Calu3 (cell line): ENCODE measurements at regions not wholly inside any gene's neighbourhood (a gene's known extent, or its start where the extent isn't known, plus 50 kb on each side); places are given as distances from the start of the nearest gene placed in this dataset.

ENCODE experiments used
- BruUV-seq: library from RNA; stranded (reverse); fragments of 400-500 nt; replicated peaks from 2 replicates; lab custom pipeline; 2021; lab: Mats Ljungman, UMichigan
- CTCF ChIA-PET: fragments of 300-600 bp; sonication (Branson Sonifier 250); formaldehyde crosslinking; loops from one replicate; lab custom pipeline; 2022; ENCODE audit warnings: antibody characterized with exemption; lab: Charles Lee
- DNase-seq: peaks from one replicate; pipeline ENCODE4 v3.0.0; 2022
- H3K27ac Mint-ChIP-seq: one replicate; pipeline ENCODE4 v1.8.0; 2022; ENCODE audit warnings: mixed read lengths; ENCODE audit not compliant: unreplicated experiment
- H3K27me3 Mint-ChIP-seq: one replicate; pipeline ENCODE4 v1.8.0; 2022; ENCODE audit warnings: mixed read lengths; ENCODE audit not compliant: unreplicated experiment
- H3K36me3 Mint-ChIP-seq: one replicate; pipeline ENCODE4 v1.8.0; 2022; ENCODE audit warnings: mild to moderate bottlenecking, moderate library complexity, mixed read lengths; ENCODE audit not compliant: insufficient read depth, unreplicated experiment
- H3K4me1 Mint-ChIP-seq: one replicate; pipeline ENCODE4 v1.8.0; 2022; ENCODE audit warnings: mild to moderate bottlenecking, low read depth, mixed read lengths; ENCODE audit not compliant: unreplicated experiment
- H3K4me3 Mint-ChIP-seq: one replicate; pipeline ENCODE4 v1.8.0; 2022; ENCODE audit warnings: mild to moderate bottlenecking, low read depth, moderate library complexity, mixed read lengths; ENCODE audit not compliant: unreplicated experiment
- H3K9me3 Mint-ChIP-seq: one replicate; pipeline ENCODE4 v1.8.0; 2022; ENCODE audit warnings: low read depth, mixed read lengths; ENCODE audit not compliant: unreplicated experiment
- intact Hi-C: fragments of 100-400 bp; cut with micrococcal nuclease; formaldehyde crosslinking; loops from one replicate; pipeline ENCODE4 v1.10.0; 2022; ENCODE audit not compliant: unreplicated experiment
- TF ChIP-seq, protein P1 (sequence below): fragments of 200-600 bp; IDR thresholded peaks from one replicate; pipeline ENCODE4 v1.8.0; 2022; ENCODE audit warnings: antibody characterized with exemption; ENCODE audit not compliant: unreplicated experiment

DNA sequence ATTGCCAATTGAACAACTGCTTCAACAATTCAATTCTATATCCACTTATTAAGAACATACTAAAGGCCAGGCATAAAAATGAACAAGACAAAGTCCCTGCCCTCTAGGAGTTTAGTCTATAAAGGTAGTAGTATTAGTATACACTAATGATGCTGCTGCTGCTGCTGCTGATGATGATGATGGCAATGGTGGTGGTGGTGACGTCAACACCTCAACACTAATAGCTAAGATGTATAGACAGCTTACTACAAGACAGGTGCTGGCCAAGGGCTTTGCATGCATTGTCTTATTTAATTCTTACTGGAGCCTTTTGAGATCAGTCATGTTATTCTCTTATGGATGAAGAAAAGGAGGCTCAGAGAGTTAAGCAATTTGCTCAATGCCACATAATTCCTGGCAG is 164.4 kb upstream of the ASIC2 start:
- TF ChIP-seq, protein P1, sequence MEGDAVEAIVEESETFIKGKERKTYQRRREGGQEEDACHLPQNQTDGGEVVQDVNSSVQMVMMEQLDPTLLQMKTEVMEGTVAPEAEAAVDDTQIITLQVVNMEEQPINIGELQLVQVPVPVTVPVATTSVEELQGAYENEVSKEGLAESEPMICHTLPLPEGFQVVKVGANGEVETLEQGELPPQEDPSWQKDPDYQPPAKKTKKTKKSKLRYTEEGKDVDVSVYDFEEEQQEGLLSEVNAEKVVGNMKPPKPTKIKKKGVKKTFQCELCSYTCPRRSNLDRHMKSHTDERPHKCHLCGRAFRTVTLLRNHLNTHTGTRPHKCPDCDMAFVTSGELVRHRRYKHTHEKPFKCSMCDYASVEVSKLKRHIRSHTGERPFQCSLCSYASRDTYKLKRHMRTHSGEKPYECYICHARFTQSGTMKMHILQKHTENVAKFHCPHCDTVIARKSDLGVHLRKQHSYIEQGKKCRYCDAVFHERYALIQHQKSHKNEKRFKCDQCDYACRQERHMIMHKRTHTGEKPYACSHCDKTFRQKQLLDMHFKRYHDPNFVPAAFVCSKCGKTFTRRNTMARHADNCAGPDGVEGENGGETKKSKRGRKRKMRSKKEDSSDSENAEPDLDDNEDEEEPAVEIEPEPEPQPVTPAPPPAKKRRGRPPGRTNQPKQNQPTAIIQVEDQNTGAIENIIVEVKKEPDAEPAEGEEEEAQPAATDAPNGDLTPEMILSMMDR: no peak
- Mint-ChIP-seq H3K27me3 (peaks cover 49% of the 10 kb centered on the region), H3K4me3 (no peak overlapping the region), H3K9me3 (peaks cover 2% of the 10 kb centered on the region), H3K4me1 (no peaks in the 10 kb centered on the region), H3K27ac (no peak overlapping the region), H3K36me3 (no peaks in the 10 kb centered on the region)
- CTCF ChIA-PET: no interaction called here
- no TSS peak for BruUV-seq
- DNase-seq: no peak
- intact Hi-C loops: no loop called here

DNA sequence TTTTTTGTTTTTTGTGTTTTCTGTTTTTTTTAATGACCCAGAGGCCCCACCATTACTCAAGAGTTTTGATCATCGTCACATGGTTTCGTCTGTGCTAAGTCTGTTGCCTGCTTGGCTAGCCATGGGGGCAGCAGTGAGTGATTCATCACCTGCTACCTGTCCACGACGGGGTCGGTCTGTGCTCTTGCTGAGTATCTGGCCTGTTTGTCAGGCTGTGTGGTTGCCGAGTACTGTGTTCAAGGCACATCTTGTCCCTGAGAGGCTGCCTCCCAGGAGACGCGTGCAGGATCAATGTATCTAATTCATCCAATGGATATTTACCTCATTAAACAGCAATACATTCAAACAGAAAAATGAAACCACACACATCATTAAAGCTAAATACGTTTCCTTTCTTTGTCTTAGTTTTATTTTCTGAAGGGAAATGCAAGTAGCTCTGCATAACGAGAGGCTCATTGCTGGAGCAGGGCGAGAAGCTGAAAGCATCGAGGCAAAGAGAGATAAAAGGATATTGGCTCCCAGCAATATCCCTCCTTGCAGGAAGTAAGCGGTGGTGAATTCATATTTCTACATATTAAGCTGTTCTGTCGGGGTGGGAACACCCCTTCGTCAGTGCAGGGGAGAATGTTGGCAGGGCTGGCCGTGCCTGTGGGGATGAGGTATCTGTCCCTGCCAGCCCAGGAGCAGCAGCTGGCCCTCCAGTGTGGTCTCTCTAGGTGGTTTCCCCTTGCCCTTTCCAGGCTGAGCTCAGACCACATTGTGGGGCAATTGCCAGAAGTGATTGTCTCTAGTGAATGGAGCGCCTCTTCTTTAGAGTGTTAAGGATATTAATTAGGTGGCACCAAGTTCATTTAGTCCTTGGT is 166.2 kb upstream of the ASIC2 start:
- Mint-ChIP-seq H3K27ac (no peak overlapping the region), H3K9me3 (peaks cover 2% of the 10 kb centered on the region), H3K36me3 (no peaks in the 10 kb centered on the region), H3K4me1 (no peaks in the 10 kb centered on the region), H3K27me3 (peaks cover 61% of the 10 kb centered on the region), H3K4me3 (no peak overlapping the region)
- TF ChIP-seq, protein P1: no peak
- BruUV-seq: no TSS peak
- no peak for DNase-seq
- intact Hi-C loops: no loop called here
- CTCF ChIA-PET: no interaction called here

DNA sequence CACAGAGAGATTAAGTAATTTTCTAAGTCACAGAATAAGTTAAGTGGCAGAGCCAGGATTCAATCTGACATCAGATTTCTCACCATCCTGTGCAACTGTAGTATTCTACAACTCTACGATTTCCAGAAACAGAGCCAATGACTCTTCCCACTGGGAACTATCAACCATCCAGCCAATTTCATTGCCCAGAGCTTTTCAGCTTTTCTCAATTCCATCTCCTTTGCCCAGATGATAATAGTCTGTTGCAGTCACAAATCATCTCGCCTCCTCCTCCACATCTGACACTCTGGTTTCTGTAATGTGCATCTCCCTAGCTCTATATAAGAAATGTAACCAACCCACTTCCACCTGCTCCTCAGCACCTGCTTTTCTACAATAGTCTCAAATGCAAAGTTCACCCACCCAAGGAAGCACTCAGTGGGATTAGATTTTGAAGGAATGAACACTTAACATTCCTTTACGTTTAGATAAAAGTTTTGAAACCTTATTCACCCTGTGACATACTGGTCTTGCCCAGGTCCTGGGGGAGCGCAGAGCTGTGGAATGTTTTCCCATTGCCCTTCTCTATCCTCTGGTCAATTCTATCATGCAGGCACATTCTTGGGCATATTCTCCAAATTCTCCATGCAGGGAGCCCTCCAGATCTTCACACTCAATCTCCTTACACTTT is 167.8 kb upstream of the ASIC2 start:
- Mint-ChIP-seq H3K4me3 (no peak overlapping the region), H3K9me3 (peaks cover 2% of the 10 kb centered on the region), H3K36me3 (no peaks in the 10 kb centered on the region), H3K27me3 (peaks cover 59% of the 10 kb centered on the region), H3K4me1 (no peaks in the 10 kb centered on the region), H3K27ac (no peak overlapping the region)
- intact Hi-C loops: no loop called here
- CTCF ChIA-PET: no interaction called here
- no TSS peak for BruUV-seq
- DNase-seq: no peak
- TF ChIP-seq, protein P1: no peak

DNA sequence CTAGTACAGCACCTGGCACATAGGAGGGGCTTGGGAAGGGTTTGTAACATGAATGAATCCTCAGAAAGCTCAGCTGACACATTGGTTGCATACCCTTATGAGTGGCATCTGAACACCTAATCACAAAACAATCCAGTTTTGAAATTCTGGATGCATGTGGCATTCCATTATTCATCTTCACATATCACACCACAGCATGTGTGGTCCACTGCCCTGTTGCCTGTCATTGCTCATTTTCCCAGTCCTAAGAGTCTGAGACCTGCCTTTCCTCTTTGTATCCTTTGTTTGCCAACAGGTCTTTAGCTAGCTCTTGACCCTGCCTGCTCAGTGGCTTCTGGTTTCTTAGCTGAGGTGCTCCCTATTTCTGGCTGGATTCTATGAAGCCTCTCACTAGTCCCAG is 170.8 kb upstream of the ASIC2 start:
- H3K9me3 Mint-ChIP-seq: peaks cover 5% of the 10 kb centered on the region
- TF ChIP-seq, protein P1: no peak
- no TSS peak for BruUV-seq
- peaks cover 36% of the 10 kb centered on the region for H3K27me3 Mint-ChIP-seq
- no peak for DNase-seq
- CTCF ChIA-PET: no interaction called here
- intact Hi-C loops: no loop called here
- H3K36me3 Mint-ChIP-seq: no peaks in the 10 kb centered on the region
- H3K4me3 Mint-ChIP-seq: no peak overlapping the region
- H3K27ac Mint-ChIP-seq: no peak overlapping the region
- no peaks in the 10 kb centered on the region for H3K4me1 Mint-ChIP-seq
